H1 (cell line): ENCODE measurements at regions not wholly inside any gene's neighbourhood (a gene's known extent, or its start where the extent isn't known, plus 50 kb on each side); places are given as distances from the start of the nearest gene placed in this dataset.
A peak's percentile ranks its signal among the peaks of the same experiment; 100 is the strongest.

Source experiments
- CTCF ChIA-PET: fragments of 300-600 bp; sonication (Branson Sonifier 250); formaldehyde crosslinking; loops from one replicate; lab custom pipeline; 2021; ENCODE audit not compliant: partially characterized antibody; lab: Charles Lee
- POLR2A ChIA-PET: fragments of 300-600 bp; sonication (Branson Sonifier 250); formaldehyde crosslinking; loops from one replicate; lab custom pipeline; 2021; ENCODE audit warnings: inconsistent platforms; ENCODE audit not compliant: partially characterized antibody; lab: Charles Lee
- DNase-seq, 2 experiments: peaks; one replicate each; pipeline versions ENCODE4 v3.0.0 to v3.0.0-alpha.2; 2010 to 2022; ENCODE audit warnings: low spot score in 2 of 2, low read depth in 1 of 2, mixed read lengths in 1 of 2
- FAIRE-seq: peaks from 2 replicates; lab custom pipeline; 2011; peaks lifted over from hg19 to GRCh38; lab: Jason Lieb, UNC
- H2AFZ ChIP-seq: 2 replicates; pipeline ENCODE4 v1.8.1; 2012; ENCODE audit warnings: low read length, inconsistent platforms
- H2AK5ac ChIP-seq: 2 replicates; pipeline ENCODE4 v1.6.1; 2013; ENCODE audit warnings: low read depth, low read length
- H2BK120ac ChIP-seq: replicated peaks from 2 replicates; pipeline ENCODE3; 2013; ENCODE audit warnings: low read depth, low read length, inconsistent platforms
- H2BK12ac ChIP-seq: 2 replicates; pipeline ENCODE4 v1.6.1; 2013; ENCODE audit warnings: low read depth, low read length
- H2BK15ac ChIP-seq: 2 replicates; pipeline ENCODE4 v1.6.1; 2013; ENCODE audit warnings: low read length
- H2BK20ac ChIP-seq: 2 replicates; pipeline ENCODE4 v1.6.1; 2013; ENCODE audit warnings: low read length
- H2BK5ac ChIP-seq: 2 replicates; pipeline ENCODE4 v1.6.1; 2013; ENCODE audit warnings: low read depth, low read length
- H3K14ac ChIP-seq: 2 replicates; pipeline ENCODE4 v1.6.1; 2013; ENCODE audit warnings: inconsistent platforms; ENCODE audit not compliant: insufficient read length
- H3K18ac ChIP-seq: 2 replicates; pipeline ENCODE4 v1.6.1; 2013; ENCODE audit warnings: low read length; ENCODE audit errors: extremely low read depth
- H3K23ac ChIP-seq: 2 replicates; pipeline ENCODE4 v1.6.1; 2013; ENCODE audit warnings: inconsistent platforms; ENCODE audit not compliant: insufficient read length
- H3K23me2 ChIP-seq: 2 replicates; pipeline ENCODE4 v1.6.1; 2013; ENCODE audit warnings: low read depth, low read length
- H3K27ac ChIP-seq: 2 replicates; pipeline ENCODE4 v1.6.1; 2011; ENCODE audit warnings: low read depth, low read length, inconsistent platforms
- H3K27me3 ChIP-seq, 4 experiments: replicated peaks in 1 of 4; 1 replicate in 1 of 4; 2 replicates in 3 of 4; pipeline versions ENCODE4 v1.6.1 to v1.8.1; 2011 to 2013; ENCODE audit warnings: low read length in 3 of 4, mild to moderate bottlenecking in 3 of 4, inconsistent platforms in 2 of 4, mixed read lengths in 2 of 4, moderate library complexity in 1 of 4; ENCODE audit not compliant: control insufficient read depth in 3 of 4, insufficient read depth in 3 of 4; ENCODE audit errors: extremely low read depth in 1 of 4
- H3K36me3 ChIP-seq, 4 experiments: 2 replicates each; pipeline versions ENCODE4 v1.6.1 to v1.8.1; 2011 to 2013; ENCODE audit warnings: mild to moderate bottlenecking in 4 of 4, low read length in 3 of 4, moderate library complexity in 2 of 4, control low read depth in 1 of 4, inconsistent platforms in 1 of 4; ENCODE audit not compliant: insufficient read depth in 4 of 4, control insufficient read depth in 2 of 4
- H3K4ac ChIP-seq: replicated peaks from 2 replicates; pipeline ENCODE3; 2013; ENCODE audit warnings: low read length, low read depth, mixed read lengths, inconsistent platforms; ENCODE audit not compliant: insufficient read length
- H3K4me1 ChIP-seq, 4 experiments: replicated peaks in 1 of 4; 1 replicate in 1 of 4; 2 replicates in 3 of 4; pipeline versions ENCODE4 v1.6.1 to v1.8.1; 2011 to 2013; ENCODE audit warnings: low read length in 3 of 4, inconsistent platforms in 2 of 4, mixed read lengths in 1 of 4; ENCODE audit not compliant: insufficient read depth in 4 of 4, control insufficient read depth in 3 of 4
- H3K4me2 ChIP-seq, 2 experiments: 2 replicates each; pipeline versions ENCODE4 v1.6.1 to v1.8.1; 2011 to 2013; ENCODE audit warnings: low read depth in 2 of 2, low read length in 2 of 2, control low read depth in 1 of 2, inconsistent platforms in 1 of 2, mild to moderate bottlenecking in 1 of 2; ENCODE audit not compliant: insufficient read depth in 1 of 2
- H3K4me3 ChIP-seq, 4 experiments: fragments of 200-600, 300-600 bp in 1 of 4; sonication (generic), shearing (Covaris generic), sonication (Bioruptor Twin) in 1 of 4; 2 replicates each; pipeline versions ENCODE4 v1.5.1 to v1.8.1; 2011 to 2016; ENCODE audit warnings: low read length in 4 of 4, low read depth in 3 of 4, control low read depth in 2 of 4, inconsistent platforms in 2 of 4, mild to moderate bottlenecking in 2 of 4, mixed read lengths in 1 of 4, moderate library complexity in 1 of 4; ENCODE audit not compliant: insufficient read depth in 2 of 4; ENCODE audit errors: extremely low read depth in 1 of 4
- H3K56ac ChIP-seq: replicated peaks from 2 replicates; pipeline ENCODE3; 2013; ENCODE audit warnings: low read depth, mild to moderate bottlenecking, mixed read lengths, low read length, inconsistent platforms; ENCODE audit not compliant: insufficient read length
- H3K79me1 ChIP-seq: 2 replicates; pipeline ENCODE4 v1.6.1; 2013; ENCODE audit warnings: low read depth, low read length, control low read depth
- H3K79me2 ChIP-seq, 2 experiments: 2 replicates each; pipeline versions ENCODE4 v1.6.1 to v1.8.1; 2012 to 2013; ENCODE audit warnings: low read length in 2 of 2, mild to moderate bottlenecking in 2 of 2, inconsistent platforms in 1 of 2; ENCODE audit not compliant: insufficient read depth in 2 of 2, control insufficient read depth in 1 of 2
- H3K9ac ChIP-seq, 4 experiments: replicated peaks in 1 of 4; 1 replicate in 1 of 4; 2 replicates in 3 of 4; pipeline versions ENCODE4 v1.6.1 to v1.8.1; 2011 to 2013; ENCODE audit warnings: low read depth in 3 of 4, low read length in 3 of 4, control low read depth in 2 of 4, mild to moderate bottlenecking in 2 of 4, moderate library complexity in 2 of 4, inconsistent platforms in 1 of 4; ENCODE audit errors: extremely low read depth in 1 of 4
- H3K9me3 ChIP-seq, 2 experiments: 2 replicates each; pipeline versions ENCODE4 v1.6.1 to v1.8.1; 2012 to 2013; ENCODE audit warnings: mild to moderate bottlenecking in 2 of 2, moderate library complexity in 2 of 2, control low read depth in 1 of 2, inconsistent platforms in 1 of 2, low read depth in 1 of 2, low read length in 1 of 2, mixed read lengths in 1 of 2; ENCODE audit not compliant: insufficient read depth in 2 of 2
- H4K20me1 ChIP-seq, 2 experiments: replicated peaks in 1 of 2; 2 replicates each; pipeline versions ENCODE3 to v1.8.1; 2011 to 2013; ENCODE audit warnings: inconsistent platforms in 2 of 2, low read length in 2 of 2, mild to moderate bottlenecking in 1 of 2; ENCODE audit not compliant: insufficient read depth in 2 of 2, control insufficient read depth in 1 of 2
- H4K5ac ChIP-seq: 2 replicates; pipeline ENCODE4 v1.6.1; 2013; ENCODE audit warnings: low read length, low read depth, mixed read lengths, inconsistent platforms; ENCODE audit not compliant: insufficient read length
- H4K8ac ChIP-seq: 2 replicates; pipeline ENCODE4 v1.8.0; 2013; ENCODE audit warnings: mild to moderate bottlenecking, moderate library complexity, low read length, inconsistent platforms; ENCODE audit not compliant: insufficient read depth; ENCODE audit errors: extremely low read depth
- H4K91ac ChIP-seq: replicated peaks from 2 replicates; pipeline ENCODE3; 2013; ENCODE audit warnings: low read length, mixed read lengths, inconsistent platforms; ENCODE audit not compliant: insufficient read length
- BCL11A ChIP-seq, 2 experiments: IDR thresholded peaks; one replicate each; pipeline ENCODE4 v1.6.1; 2011; ENCODE audit warnings: low read depth in 2 of 2, low read length in 2 of 2, mild to moderate bottlenecking in 2 of 2
- CHD2 ChIP-seq: IDR thresholded peaks from 2 replicates; pipeline ENCODE4 v1.6.1; 2012; ENCODE audit warnings: low read length, improper control_type of control experiment
- EP300 ChIP-seq, 2 experiments: IDR thresholded peaks; 1 replicate in 1 of 2; 2 replicates in 1 of 2; pipeline ENCODE4 v1.6.1; 2011 to 2012; ENCODE audit warnings: low read depth in 2 of 2, low read length in 2 of 2, mild to moderate bottlenecking in 2 of 2, borderline replicate concordance in 1 of 2, inconsistent platforms in 1 of 2, moderate library complexity in 1 of 2
- HDAC2 ChIP-seq, 2 experiments: fragments of 300-600 bp in 1 of 2; sonication (generic) in 1 of 2; IDR thresholded peaks; 2 replicates each; pipeline ENCODE4 v1.6.1; 2011 to 2012; ENCODE audit warnings: low read depth in 2 of 2, low read length in 2 of 2, mild to moderate bottlenecking in 2 of 2, moderate library complexity in 2 of 2, borderline replicate concordance in 1 of 2, inconsistent platforms in 1 of 2
- KDM1A ChIP-seq: fragments of 200-600, 300-600 bp; sonication (generic); IDR thresholded peaks from 2 replicates; pipeline ENCODE4 v1.7.1; 2016; ENCODE audit warnings: mild to moderate bottlenecking, low read length, borderline replicate concordance
- KDM5A ChIP-seq: fragments of 200-600 bp; IDR thresholded peaks from 2 replicates; pipeline ENCODE4 v1.7.1; 2012; ENCODE audit warnings: mild to moderate bottlenecking, low read length, inconsistent platforms, mixed read lengths
- NRF1 ChIP-seq: IDR thresholded peaks from 2 replicates; pipeline ENCODE4 v1.6.1; 2011; ENCODE audit warnings: mild to moderate bottlenecking, low read depth, low read length, improper control_type of control experiment
- RBBP5 ChIP-seq: IDR thresholded peaks from 2 replicates; pipeline ENCODE4 v1.7.1; 2012; ENCODE audit warnings: low read depth, mild to moderate bottlenecking, inconsistent platforms, low read length, moderate library complexity, borderline replicate concordance
- RFX5 ChIP-seq: IDR thresholded peaks from 2 replicates; pipeline ENCODE4 v1.6.1; 2011; ENCODE audit warnings: low read depth, low read length, improper control_type of control experiment, borderline replicate concordance
- SP1 ChIP-seq: IDR thresholded peaks from 2 replicates; pipeline ENCODE4 v1.6.1; 2011; ENCODE audit warnings: low read depth, low read length
- TAF1 ChIP-seq: IDR thresholded peaks from 2 replicates; pipeline ENCODE4 v1.6.1; 2011; ENCODE audit warnings: mild to moderate bottlenecking, low read depth, low read length
- TEAD4 ChIP-seq: IDR thresholded peaks from 2 replicates; pipeline ENCODE4 v1.6.1; 2012; ENCODE audit warnings: low read depth, low read length, inconsistent platforms, mixed read lengths
- WGBS, 2 experiments: shearing (Covaris generic) in 1 of 2; methylation state at CpG; one replicate each; pipeline versions ENCODE4 v1.1.6 to v1.1.7; 2013 to 2015; ENCODE audit warnings: low lambda C conversion rate in 2 of 2, mixed read lengths in 2 of 2, inconsistent platforms in 1 of 2, low coverage in 1 of 2, missing lambda C conversion rate in 1 of 2; ENCODE audit not compliant: insufficient replicate concordance in 2 of 2, insufficient coverage in 1 of 2, insufficient read length in 1 of 2; ENCODE audit errors: extremely low coverage in 1 of 2, missing lambda C conversion rate in 1 of 2; 5-methylcytosine and 5-hydroxymethylcytosine counted together
- TF ChIP-seq, protein P1 (sequence below): IDR thresholded peaks from 2 replicates; pipeline ENCODE4 v1.6.1; 2011; ENCODE audit warnings: low read length, improper control_type of control experiment

- Histone ChIP-seq H3K4ac (no peak overlapping the region), H2AK5ac (no peak overlapping the region), H2BK20ac (no peak overlapping the region), H4K20me1 (no peaks in the 10 kb centered on the region), H2BK5ac (no peak overlapping the region), H2BK12ac (no peak overlapping the region), H3K4me3 (no peak overlapping the region), H3K36me3 (no peaks in the 10 kb centered on the region), H3K18ac (no peak overlapping the region), H2BK120ac (no peak overlapping the region), H3K27me3 (no peaks in the 10 kb centered on the region), H3K56ac (no peak overlapping the region), H3K23me2 (no peaks in the 10 kb centered on the region), H3K4me1 (no peaks in the 10 kb centered on the region), H4K8ac (no peak overlapping the region), H3K14ac (no peak overlapping the region), H2BK15ac (no peak overlapping the region), H2AFZ (peak overlapping the region; percentile 10; the same call in 1 of the 2 replicates), H3K23ac (no peak overlapping the region), H3K79me1 (no peaks in the 10 kb centered on the region), H3K79me2 (no peaks in the 10 kb centered on the region), H4K5ac (no peak overlapping the region), H3K9ac (no peak overlapping the region), H3K9me3 (no peaks in the 10 kb centered on the region), H4K91ac (no peak overlapping the region), H3K4me2 (no peak overlapping the region), H3K27ac (no peak overlapping the region)
- 94% methylated on average over 2 of the region's 2 CpGs; no CpG with 5 or more reads in 1 of the 2 experiments for WGBS, 2 experiments
- ChIA-PET CTCF (no interaction called here), POLR2A (no interaction called here)
- DNase-seq, result no peak
- no peak for FAIRE-seq
- no peak for TF ChIP-seq BCL11A (IDR thresholded peaks at IDR 0.05; ENCODE audit: low read depth in 2 of 2, low read length in 2 of 2)
- TF ChIP-seq CHD2, result no peak
- no peak for TF ChIP-seq RFX5
- TF ChIP-seq, protein P1, sequence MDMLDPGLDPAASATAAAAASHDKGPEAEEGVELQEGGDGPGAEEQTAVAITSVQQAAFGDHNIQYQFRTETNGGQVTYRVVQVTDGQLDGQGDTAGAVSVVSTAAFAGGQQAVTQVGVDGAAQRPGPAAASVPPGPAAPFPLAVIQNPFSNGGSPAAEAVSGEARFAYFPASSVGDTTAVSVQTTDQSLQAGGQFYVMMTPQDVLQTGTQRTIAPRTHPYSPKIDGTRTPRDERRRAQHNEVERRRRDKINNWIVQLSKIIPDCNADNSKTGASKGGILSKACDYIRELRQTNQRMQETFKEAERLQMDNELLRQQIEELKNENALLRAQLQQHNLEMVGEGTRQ, result no peak
- TF ChIP-seq SP1, result no peak
- no peak for TF ChIP-seq KDM1A
- TF ChIP-seq TAF1, result no peak
- no peak for TF ChIP-seq TEAD4
- TF ChIP-seq EP300 (IDR thresholded peaks at IDR 0.05; ENCODE audit: borderline replicate concordance in 1 of 2, low read depth in 2 of 2, low read length in 2 of 2), result no peak
- TF ChIP-seq HDAC2 (IDR thresholded peaks at IDR 0.05; ENCODE audit: borderline replicate concordance in 1 of 2, low read depth in 2 of 2, low read length in 2 of 2), result no peak
- no peak for TF ChIP-seq KDM5A
- no peak for TF ChIP-seq NRF1
- TF ChIP-seq RBBP5, result no peak
Observed at GRCh38 chr2:22701561-22702160, 683.3 kb upstream of the KLHL29 start.
